HCT116 (cell line): ENCODE measurements at regions not wholly inside any gene's neighbourhood (a gene's known extent, or its start where the extent isn't known, plus 50 kb on each side); places are given as distances from the start of the nearest gene placed in this dataset.

Experiments used
- CEBPB ChIP-seq: IDR thresholded peaks from 2 replicates; pipeline ENCODE4 v1.6.1; 2012; ENCODE audit warnings: low read depth
- CTCF ChIP-seq, 3 experiments: fragments of 200-600 bp in 1 of 3; sonication (generic) in 1 of 3; IDR thresholded peaks in 2 of 3; conservative IDR thresholded peaks in 1 of 3; 2 replicates each; pipeline ENCODE4 v1.5.1; 2012 to 2017; ENCODE audit warnings: low read depth in 2 of 3, low read length in 2 of 3, antibody characterized with exemption in 1 of 3, borderline replicate concordance in 1 of 3, control low read depth in 1 of 3, mild to moderate bottlenecking in 1 of 3, mixed read lengths in 1 of 3, mixed run types in 1 of 3, moderate library complexity in 1 of 3; ENCODE audit not compliant: insufficient read depth in 1 of 3
- EGR1 ChIP-seq: IDR thresholded peaks from 2 replicates; pipeline ENCODE4 v1.6.1; 2012; ENCODE audit warnings: low read depth
- ELF1 ChIP-seq: IDR thresholded peaks from 2 replicates; pipeline ENCODE4 v1.6.1; 2012; ENCODE audit warnings: low read depth, borderline replicate concordance
- EZH2phosphoT487 ChIP-seq: fragments of 200-600 bp; IDR thresholded peaks from 2 replicates; pipeline ENCODE4 v1.6.1; 2018; ENCODE audit warnings: antibody characterized with exemption, borderline replicate concordance
- FOSL1 ChIP-seq: IDR thresholded peaks from 2 replicates; pipeline ENCODE4 v1.6.1; 2012; ENCODE audit warnings: low read depth
- MAX ChIP-seq: IDR thresholded peaks from 2 replicates; pipeline ENCODE4 v1.6.1; 2012
- POLR2A ChIP-seq: IDR thresholded peaks from 2 replicates; pipeline ENCODE4 v1.7.0; 2011; ENCODE audit warnings: borderline replicate concordance; ENCODE audit not compliant: insufficient read depth, insufficient read length; ENCODE audit errors: extremely low read depth
- POLR2AphosphoS5 ChIP-seq: IDR thresholded peaks from 2 replicates; pipeline ENCODE4 v1.6.1; 2011; ENCODE audit warnings: mild to moderate bottlenecking, low read depth, low read length, moderate library complexity
- RAD21 ChIP-seq: IDR thresholded peaks from 2 replicates; pipeline ENCODE4 v1.6.1; 2012; ENCODE audit warnings: low read depth, mild to moderate bottlenecking
- REST ChIP-seq: IDR thresholded peaks from 2 replicates; pipeline ENCODE4 v1.6.1; 2012; ENCODE audit warnings: low read depth
- YY1 ChIP-seq: IDR thresholded peaks from 2 replicates; pipeline ENCODE4 v1.6.1; 2011; ENCODE audit warnings: low read length, low read depth, moderate library complexity, mild to moderate bottlenecking; ENCODE audit not compliant: insufficient replicate concordance; ENCODE audit errors: extremely low read depth
- ZBTB33 ChIP-seq: IDR thresholded peaks from 2 replicates; pipeline ENCODE4 v1.6.1; 2011; ENCODE audit warnings: mild to moderate bottlenecking, low read length, moderate library complexity; ENCODE audit not compliant: insufficient replicate concordance; ENCODE audit errors: extremely low read depth
- ZNF274 ChIP-seq: fragments of 200-500 bp; sonication (Bioruptor generic); IDR thresholded peaks from 2 replicates; pipeline ENCODE4 v1.6.1; 2014; ENCODE audit warnings: mild to moderate bottlenecking, low read depth, low read length, inconsistent platforms

- no peak for TF ChIP-seq CTCF (IDR thresholded peaks at IDR 0.05 in 2 of 3, conservative IDR thresholded peaks at IDR 0.05 in 1 of 3; ENCODE audit: borderline replicate concordance in 1 of 3, insufficient read depth in 1 of 3, low read depth in 2 of 3, low read length in 2 of 3)
- no peak for TF ChIP-seq EGR1
- TF ChIP-seq MAX: no peak
- TF ChIP-seq POLR2AphosphoS5: no peak
- no peak for TF ChIP-seq ZBTB33
- TF ChIP-seq POLR2A: no peak
- no peak for TF ChIP-seq ELF1
- no peak for TF ChIP-seq CEBPB
- no peak for TF ChIP-seq REST
- TF ChIP-seq FOSL1: no peak
- TF ChIP-seq EZH2phosphoT487: no peak
- no peak for TF ChIP-seq RAD21
- TF ChIP-seq ZNF274: no peak
- TF ChIP-seq YY1: no peak
Measured at GRCh38 chr10:22792161-22792560, 77.8 kb upstream of the PIP4K2A start.
